IMR-90 (cell line): ENCODE measurements at regions not wholly inside any gene's neighbourhood (a gene's known extent, or its start where the extent isn't known, plus 50 kb on each side); places are given as distances from the start of the nearest gene placed in this dataset.

Source experiments
- ATAC-seq: fragments of 200-7000 bp; cut with Tn5 transposase; 2 replicates; pipeline ENCODE4 v1.9.1; 2020; ENCODE audit warnings: low read depth, mild to moderate bottlenecking, moderate library complexity
- BruUV-seq: library from RNA; stranded (reverse); fragments of 400-500 nt; replicated peaks from 2 replicates; lab custom pipeline; 2021; lab: Mats Ljungman, UMichigan
- CTCF ChIA-PET: fragments of 300-600 bp; formaldehyde crosslinking; extraction: SDS; loops from one replicate; lab custom pipeline; 2021; ENCODE audit warnings: antibody characterized with exemption; lab: Yijun Ruan, JAX
- POLR2A ChIA-PET: fragments of 300-600 bp; sonication (Branson Sonifier 250); formaldehyde crosslinking; loops from one replicate; lab custom pipeline; 2022; ENCODE audit warnings: antibody characterized with exemption; ENCODE audit not compliant: unreplicated experiment; lab: Charles Lee
- DNase-seq: peaks from one replicate; pipeline ENCODE4 v3.0.0; 2013
- H2AFZ ChIP-seq: replicated peaks from 2 replicates; pipeline ENCODE3; 2013; ENCODE audit warnings: low read length, mild to moderate bottlenecking; ENCODE audit not compliant: poor library complexity
- H2AK5ac ChIP-seq: 2 replicates; pipeline ENCODE4 v1.6.1; 2013; ENCODE audit warnings: low read depth, low read length, inconsistent platforms
- H2AK9ac ChIP-seq: replicated peaks from 2 replicates; pipeline ENCODE3; 2013; ENCODE audit warnings: mild to moderate bottlenecking, low read depth, low read length, moderate library complexity; ENCODE audit not compliant: poor library complexity
- H2BK120ac ChIP-seq: 2 replicates; pipeline ENCODE4 v1.6.1; 2013; ENCODE audit warnings: low read depth, low read length, inconsistent platforms
- H2BK15ac ChIP-seq: 3 replicates; pipeline ENCODE4 v1.6.1; 2013; ENCODE audit warnings: low read depth, low read length, inconsistent platforms
- H2BK20ac ChIP-seq: 2 replicates; pipeline ENCODE4 v1.6.1; 2013; ENCODE audit warnings: low read depth, mild to moderate bottlenecking, inconsistent platforms, low read length, moderate library complexity
- H2BK5ac ChIP-seq: 2 replicates; pipeline ENCODE4 v1.6.1; 2013; ENCODE audit warnings: mild to moderate bottlenecking, low read depth, low read length, inconsistent platforms; ENCODE audit not compliant: poor library complexity, severe bottlenecking
- H3K14ac ChIP-seq: replicated peaks from 2 replicates; pipeline ENCODE4 v1.6.1; 2013; ENCODE audit warnings: low read depth, low read length, inconsistent platforms
- H3K18ac ChIP-seq: 2 replicates; pipeline ENCODE4 v1.6.1; 2013; ENCODE audit warnings: low read depth, low read length, control low read depth
- H3K23ac ChIP-seq: 2 replicates; pipeline ENCODE4 v1.6.1; 2013; ENCODE audit warnings: low read depth, low read length, inconsistent platforms
- H3K27ac ChIP-seq: 2 replicates; pipeline ENCODE4 v1.5.1; 2013; ENCODE audit warnings: mild to moderate bottlenecking, control low read depth, low read length; ENCODE audit not compliant: insufficient read depth
- H3K27me3 ChIP-seq: 2 replicates; pipeline ENCODE4 v1.6.1; 2013; ENCODE audit warnings: low read length; ENCODE audit not compliant: control insufficient read depth, insufficient read depth
- H3K36me3 ChIP-seq: 2 replicates; pipeline ENCODE4 v1.6.1; 2013; ENCODE audit warnings: low read length, mixed read lengths; ENCODE audit not compliant: control insufficient read depth, insufficient read depth
- H3K4ac ChIP-seq: 2 replicates; pipeline ENCODE4 v1.6.1; 2013; ENCODE audit warnings: low read depth, low read length, inconsistent platforms
- H3K4me1 ChIP-seq: 2 replicates; pipeline ENCODE4 v1.6.1; 2013; ENCODE audit warnings: low read length, mixed read lengths; ENCODE audit not compliant: control insufficient read depth, insufficient read depth
- H3K4me2 ChIP-seq: 2 replicates; pipeline ENCODE4 v1.6.1; 2013; ENCODE audit warnings: low read depth, mild to moderate bottlenecking, control low read depth, low read length, moderate library complexity
- H3K4me3 ChIP-seq: 2 replicates; pipeline ENCODE4 v1.5.1; 2013; ENCODE audit warnings: low read depth, mild to moderate bottlenecking, control low read depth, low read length, moderate library complexity; ENCODE audit not compliant: insufficient read depth
- H3K56ac ChIP-seq: 2 replicates; pipeline ENCODE4 v1.6.1; 2013; ENCODE audit warnings: low read length, inconsistent platforms; ENCODE audit not compliant: insufficient read depth; ENCODE audit errors: extremely low read depth
- H3K79me1 ChIP-seq, 2 experiments: 2 replicates each; pipeline ENCODE4 v1.6.1; 2013; ENCODE audit warnings: low read length in 2 of 2, inconsistent platforms in 1 of 2, low read depth in 1 of 2
- H3K9ac ChIP-seq: 2 replicates; pipeline ENCODE4 v1.6.1; 2013; ENCODE audit warnings: low read depth, low read length, control low read depth
- H3K9me1 ChIP-seq: 2 replicates; pipeline ENCODE4 v1.6.1; 2013; ENCODE audit warnings: low read length, inconsistent platforms; ENCODE audit not compliant: insufficient read depth
- H3K9me3 ChIP-seq: 2 replicates; pipeline ENCODE4 v1.6.1; 2013; ENCODE audit warnings: low read length; ENCODE audit not compliant: control insufficient read depth, insufficient read depth
- H4K20me1 ChIP-seq: 2 replicates; pipeline ENCODE4 v1.6.1; 2013; ENCODE audit warnings: low read length, inconsistent platforms; ENCODE audit not compliant: insufficient read depth
- H4K5ac ChIP-seq: 2 replicates; pipeline ENCODE4 v1.6.1; 2013; ENCODE audit warnings: mild to moderate bottlenecking, low read depth, low read length, control low read depth
- H4K8ac ChIP-seq, 2 experiments: 2 replicates each; pipeline ENCODE4 v1.6.1; 2013; ENCODE audit warnings: low read depth in 2 of 2, low read length in 2 of 2, control low read depth in 1 of 2, inconsistent platforms in 1 of 2
- H4K91ac ChIP-seq: 2 replicates; pipeline ENCODE4 v1.6.1; 2013; ENCODE audit warnings: low read depth, low read length, inconsistent platforms; ENCODE audit not compliant: insufficient read depth
- BHLHE40 ChIP-seq: fragments of 150-350 bp; IDR thresholded peaks from 2 replicates; pipeline ENCODE4 v1.6.1; 2016; ENCODE audit warnings: mild to moderate bottlenecking, low read depth, low read length
- CEBPB ChIP-seq: IDR thresholded peaks from 2 replicates; pipeline ENCODE4 v1.6.1; 2012; ENCODE audit warnings: low read depth, low read length, improper control_type of control experiment
- CHD1 ChIP-seq: IDR thresholded peaks from 2 replicates; pipeline ENCODE4 v1.6.1; 2012; ENCODE audit warnings: low read depth, low read length, improper control_type of control experiment
- FOS ChIP-seq: fragments of 150-350 bp; IDR thresholded peaks from 2 replicates; pipeline ENCODE4 v1.6.1; 2016; ENCODE audit warnings: low read depth, low read length
- MAFK ChIP-seq: IDR thresholded peaks from 2 replicates; pipeline ENCODE4 v1.6.1; 2012; ENCODE audit warnings: low read depth, low read length, improper control_type of control experiment
- MXI1 ChIP-seq: IDR thresholded peaks from 2 replicates; pipeline ENCODE4 v1.6.1; 2012; ENCODE audit warnings: low read depth, mild to moderate bottlenecking, low read length, moderate library complexity, borderline replicate concordance
- POLR2A ChIP-seq: IDR thresholded peaks from 2 replicates; pipeline ENCODE4 v1.6.1; 2012; ENCODE audit warnings: mild to moderate bottlenecking, low read depth, low read length
- RAD21 ChIP-seq: IDR thresholded peaks from 2 replicates; pipeline ENCODE4 v1.6.1; 2012; ENCODE audit warnings: low read length, improper control_type of control experiment
- RCOR1 ChIP-seq: IDR thresholded peaks from 2 replicates; pipeline ENCODE4 v1.6.1; 2012; ENCODE audit warnings: mild to moderate bottlenecking, low read length, improper control_type of control experiment; ENCODE audit not compliant: insufficient replicate concordance
- RFX5 ChIP-seq: IDR thresholded peaks from 2 replicates; pipeline ENCODE4 v1.8.0; 2012; ENCODE audit warnings: low read depth, mild to moderate bottlenecking, low read length, moderate library complexity
- SMC3 ChIP-seq: fragments of 150-350 bp; IDR thresholded peaks from 2 replicates; pipeline ENCODE4 v1.6.1; 2016; ENCODE audit warnings: low read depth, mild to moderate bottlenecking, antibody characterized with exemption, low read length, moderate library complexity
- whole genome bisulfite sequencing, 2 experiments: methylation state at CpG; one replicate each; pipeline versions ENCODE4 v1.1.5 to v1.1.7; 2013; ENCODE audit warnings: missing lambda C conversion rate in 2 of 2; ENCODE audit not compliant: insufficient read length in 1 of 2; ENCODE audit errors: extremely low coverage in 2 of 2; 5-methylcytosine and 5-hydroxymethylcytosine counted together
- dilution Hi-C: fragments of 300-500 bp; cut with HindIII; formaldehyde crosslinking; loops from one replicate; pipeline ENCODE4 v1.14.3; 2018; ENCODE audit warnings: low sequenced_read_pairs; ENCODE audit not compliant: unreplicated experiment
- in situ Hi-C: fragments of 300-500 bp; cut with MboI; formaldehyde crosslinking; loops from 3 replicates; pipeline ENCODE4 v1.14.3; 2019; ENCODE audit warnings: low sequenced_read_pairs, inconsistent platforms, mixed read lengths
- intact Hi-C: fragments of 100-400 bp; cut with micrococcal nuclease; formaldehyde crosslinking; loops from 2 replicates; pipeline ENCODE4 v1.10.0; 2022
- TF ChIP-seq, protein P1 (sequence below): conservative IDR thresholded peaks from 2 replicates; pipeline ENCODE4 v1.5.1; 2012; ENCODE audit warnings: mild to moderate bottlenecking, low read depth, low read length, improper control_type of control experiment
- TF ChIP-seq, protein P2 (sequence below): fragments of 150-350 bp; IDR thresholded peaks from 2 replicates; pipeline ENCODE4 v1.6.1; 2017; ENCODE audit warnings: mild to moderate bottlenecking, antibody characterized with exemption, low read length, low read depth
- TF ChIP-seq, protein P3 (sequence below): fragments of 150-350 bp; IDR thresholded peaks from 2 replicates; pipeline ENCODE4 v1.6.1; 2016; ENCODE audit warnings: low read depth, mild to moderate bottlenecking, low read length, moderate library complexity, borderline replicate concordance

DNA sequence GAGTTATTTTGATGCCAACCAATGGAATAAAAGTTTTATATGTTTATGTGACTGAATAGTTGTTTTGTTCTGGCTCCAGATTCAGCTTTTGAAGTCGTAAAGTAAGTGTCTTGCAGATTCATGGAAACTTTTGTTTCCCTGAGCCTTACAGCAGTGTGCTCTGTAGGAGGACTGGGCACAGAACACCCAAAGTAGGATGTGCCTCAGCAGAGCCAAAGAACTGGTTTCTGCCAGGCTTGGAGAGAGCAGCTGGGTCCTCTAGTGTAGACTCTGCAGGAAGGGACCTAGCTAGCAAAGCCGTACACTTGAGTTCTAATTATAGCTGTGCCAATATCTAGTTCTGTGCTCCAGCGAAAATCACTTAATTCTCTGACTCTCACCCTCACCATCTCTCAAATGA, 261.2 kb upstream of the DNAJC19 start:
- H2BK20ac ChIP-seq = no peak overlapping the region
- H3K56ac ChIP-seq = no peak overlapping the region
- H3K36me3 ChIP-seq = no peaks in the 10 kb centered on the region
- no peak overlapping the region for H3K14ac ChIP-seq
- no peak overlapping the region for H3K4ac ChIP-seq
- POLR2A ChIA-PET = no interaction called here
- CTCF ChIA-PET = no interaction called here
- 0 out of 2 replicates have a peak, but pooled peaks cover 1% of the 10 kb centered on the region for H3K9me3 ChIP-seq
- BruUV-seq = no TSS peak
- no peak overlapping the region for H3K9ac ChIP-seq
- TF ChIP-seq, protein P1, sequence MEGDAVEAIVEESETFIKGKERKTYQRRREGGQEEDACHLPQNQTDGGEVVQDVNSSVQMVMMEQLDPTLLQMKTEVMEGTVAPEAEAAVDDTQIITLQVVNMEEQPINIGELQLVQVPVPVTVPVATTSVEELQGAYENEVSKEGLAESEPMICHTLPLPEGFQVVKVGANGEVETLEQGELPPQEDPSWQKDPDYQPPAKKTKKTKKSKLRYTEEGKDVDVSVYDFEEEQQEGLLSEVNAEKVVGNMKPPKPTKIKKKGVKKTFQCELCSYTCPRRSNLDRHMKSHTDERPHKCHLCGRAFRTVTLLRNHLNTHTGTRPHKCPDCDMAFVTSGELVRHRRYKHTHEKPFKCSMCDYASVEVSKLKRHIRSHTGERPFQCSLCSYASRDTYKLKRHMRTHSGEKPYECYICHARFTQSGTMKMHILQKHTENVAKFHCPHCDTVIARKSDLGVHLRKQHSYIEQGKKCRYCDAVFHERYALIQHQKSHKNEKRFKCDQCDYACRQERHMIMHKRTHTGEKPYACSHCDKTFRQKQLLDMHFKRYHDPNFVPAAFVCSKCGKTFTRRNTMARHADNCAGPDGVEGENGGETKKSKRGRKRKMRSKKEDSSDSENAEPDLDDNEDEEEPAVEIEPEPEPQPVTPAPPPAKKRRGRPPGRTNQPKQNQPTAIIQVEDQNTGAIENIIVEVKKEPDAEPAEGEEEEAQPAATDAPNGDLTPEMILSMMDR = no peak
- no peak for TF ChIP-seq CHD1
- no peak for TF ChIP-seq MAFK
- TF ChIP-seq RCOR1 = no peak
- TF ChIP-seq, protein P2, sequence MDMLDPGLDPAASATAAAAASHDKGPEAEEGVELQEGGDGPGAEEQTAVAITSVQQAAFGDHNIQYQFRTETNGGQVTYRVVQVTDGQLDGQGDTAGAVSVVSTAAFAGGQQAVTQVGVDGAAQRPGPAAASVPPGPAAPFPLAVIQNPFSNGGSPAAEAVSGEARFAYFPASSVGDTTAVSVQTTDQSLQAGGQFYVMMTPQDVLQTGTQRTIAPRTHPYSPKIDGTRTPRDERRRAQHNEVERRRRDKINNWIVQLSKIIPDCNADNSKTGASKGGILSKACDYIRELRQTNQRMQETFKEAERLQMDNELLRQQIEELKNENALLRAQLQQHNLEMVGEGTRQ = no peak
- no peak for TF ChIP-seq CEBPB
- TF ChIP-seq FOS = no peak
- TF ChIP-seq POLR2A = no peak
- TF ChIP-seq BHLHE40 = no peak
- TF ChIP-seq SMC3 = no peak
- no peak for TF ChIP-seq MXI1
- TF ChIP-seq, protein P3, sequence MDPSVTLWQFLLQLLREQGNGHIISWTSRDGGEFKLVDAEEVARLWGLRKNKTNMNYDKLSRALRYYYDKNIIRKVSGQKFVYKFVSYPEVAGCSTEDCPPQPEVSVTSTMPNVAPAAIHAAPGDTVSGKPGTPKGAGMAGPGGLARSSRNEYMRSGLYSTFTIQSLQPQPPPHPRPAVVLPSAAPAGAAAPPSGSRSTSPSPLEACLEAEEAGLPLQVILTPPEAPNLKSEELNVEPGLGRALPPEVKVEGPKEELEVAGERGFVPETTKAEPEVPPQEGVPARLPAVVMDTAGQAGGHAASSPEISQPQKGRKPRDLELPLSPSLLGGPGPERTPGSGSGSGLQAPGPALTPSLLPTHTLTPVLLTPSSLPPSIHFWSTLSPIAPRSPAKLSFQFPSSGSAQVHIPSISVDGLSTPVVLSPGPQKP = no peak
- TF ChIP-seq RFX5 = no peak
- TF ChIP-seq RAD21 = no peak
- no peak overlapping the region for H4K8ac ChIP-seq
- no peak overlapping the region for H2AK9ac ChIP-seq
- no peak overlapping the region for H3K23ac ChIP-seq
- H4K20me1 ChIP-seq = no peaks in the 10 kb centered on the region
- no peak overlapping the region for H4K91ac ChIP-seq
- H2AK5ac ChIP-seq = no peak overlapping the region
- H3K4me3 ChIP-seq = no peak overlapping the region
- H2AFZ ChIP-seq = no peak overlapping the region
- no peaks in the 10 kb centered on the region for H3K9me1 ChIP-seq
- H4K5ac ChIP-seq = no peak overlapping the region
- no CpG with 5 or more reads among the region's 3 CpGs for WGBS, 2 experiments
- in situ Hi-C loops (no loop called here), intact Hi-C loops (no loop called here), dilution Hi-C loops (no loop called here)
- H3K18ac ChIP-seq = no peak overlapping the region
- no peaks in the 10 kb centered on the region for H3K4me1 ChIP-seq
- DNase-seq (no peak), ATAC-seq (no peak)
- H2BK5ac ChIP-seq = no peak overlapping the region
- no peak overlapping the region for H3K4me2 ChIP-seq
- H2BK15ac ChIP-seq = no peak overlapping the region
- no peaks in the 10 kb centered on the region for H3K79me1 ChIP-seq
- no peak overlapping the region for H3K27ac ChIP-seq
- no peaks in the 10 kb centered on the region for H3K27me3 ChIP-seq
- H2BK120ac ChIP-seq = no peak overlapping the region
